Activated T-cell treated with anti-CD3 and anti-CD28 coated beads for 1 hour (primary cell): ENCODE measurements at regions not wholly inside any gene's neighbourhood (a gene's known extent, or its start where the extent isn't known, plus 50 kb on each side); places are given as distances from the start of the nearest gene placed in this dataset.
"Not testable (repeated sequence)": the region's sequence is repeated elsewhere in the genome, so short reads cannot be mapped to it uniquely, and the experiment has no call there.

Source experiments
- DNase-seq: peaks from one replicate; pipeline ENCODE4 v3.0.0-alpha.2; 2020; ENCODE audit warnings: low read depth

DNA sequence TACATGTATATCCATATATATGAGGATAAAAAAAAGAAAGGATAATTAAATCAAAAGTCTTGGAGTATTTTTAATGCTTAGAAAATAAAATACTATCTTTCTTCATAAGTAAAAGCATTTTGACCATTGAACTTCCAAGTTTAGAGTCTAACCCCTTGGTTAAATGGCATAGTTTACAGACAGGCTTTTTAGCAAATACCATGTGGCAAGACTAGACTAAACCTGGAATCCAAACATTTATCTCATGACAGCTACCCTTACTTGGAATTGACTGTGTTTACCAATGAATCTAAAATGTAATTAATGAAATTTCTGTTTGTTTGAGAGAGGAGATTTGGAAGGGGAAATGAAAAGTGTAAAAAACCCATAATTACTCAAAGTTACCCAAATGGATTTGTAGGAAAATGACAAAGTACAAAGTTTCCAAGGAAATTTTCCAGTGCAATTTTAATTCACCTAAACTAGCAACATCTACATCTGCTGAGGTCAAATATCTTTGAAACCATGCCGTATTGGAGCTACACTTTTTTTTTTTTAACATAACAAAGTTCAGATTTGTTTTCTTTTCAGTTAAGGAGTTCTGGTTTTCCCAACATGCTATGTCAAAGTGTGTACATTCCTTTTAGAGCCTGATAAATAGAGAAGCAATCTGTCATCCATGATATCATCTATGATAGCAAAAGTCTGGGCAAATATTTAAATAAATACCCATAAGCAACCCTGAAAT lies 272.1 kb upstream of the DAB2 start:
- no peak for DNase-seq

- no peak for DNase-seq
These were observed 267.2 kb upstream of the DAB2 start for GRCh38 chr5:39691993-39692392.

GRCh38 chr5:39691136-39691535 lies 266.4 kb upstream of the DAB2 start:
- no peak for DNase-seq

GRCh38 chr5:39689919-39690318 lies 265.1 kb upstream of the DAB2 start:
- DNase-seq = no peak

- DNase-seq = not testable (repeated sequence)
These were observed 263.1 kb upstream of the DAB2 start for GRCh38 chr5:39687924-39688323.

DNA sequence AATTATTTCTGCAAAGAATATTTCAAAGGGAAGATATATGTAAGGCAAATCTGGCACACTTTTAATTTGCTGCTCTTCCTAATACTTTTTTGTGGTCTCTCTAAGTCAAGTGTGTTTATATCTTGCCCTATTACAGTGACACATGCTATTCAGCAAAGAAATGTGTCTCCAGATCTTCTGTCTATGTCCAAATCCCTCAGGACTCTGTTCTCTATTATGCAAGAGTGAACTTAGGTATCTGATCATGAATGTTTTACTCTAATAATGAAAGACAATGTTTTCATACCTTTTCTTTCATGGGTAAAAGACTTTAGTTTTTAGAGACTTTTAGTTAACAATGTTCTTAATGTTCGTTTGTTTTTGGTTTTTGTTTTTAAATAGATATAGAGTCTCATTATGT lies 255.4 kb upstream of the DAB2 start:
- DNase-seq = no peak

GRCh38 chr5:39678534-39678933 lies 253.8 kb upstream of the DAB2 start:
- DNase-seq = no peak

DNA sequence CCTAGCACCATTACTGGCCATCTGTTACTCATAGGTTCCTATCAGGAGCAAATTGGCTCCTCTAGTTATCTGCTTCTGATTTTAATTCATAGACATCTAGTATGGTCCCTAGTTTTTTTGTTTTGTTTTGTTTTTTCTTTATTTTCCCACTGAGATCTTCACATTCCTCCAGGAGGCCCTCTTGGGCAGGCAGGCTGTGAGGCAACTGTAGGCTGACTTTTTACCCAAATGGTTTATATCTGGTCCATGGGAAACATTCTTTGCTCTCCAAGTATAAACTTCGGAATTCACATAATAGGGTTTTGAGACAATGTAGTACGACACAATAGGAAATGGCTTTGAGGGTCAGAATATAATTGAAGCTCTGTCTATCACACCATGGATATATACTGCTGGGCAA lies 250.9 kb upstream of the DAB2 start:
- DNase-seq = no peak

- DNase-seq = no peak
These were observed 249.7 kb upstream of the DAB2 start for GRCh38 chr5:39674209-39675082.

DNA sequence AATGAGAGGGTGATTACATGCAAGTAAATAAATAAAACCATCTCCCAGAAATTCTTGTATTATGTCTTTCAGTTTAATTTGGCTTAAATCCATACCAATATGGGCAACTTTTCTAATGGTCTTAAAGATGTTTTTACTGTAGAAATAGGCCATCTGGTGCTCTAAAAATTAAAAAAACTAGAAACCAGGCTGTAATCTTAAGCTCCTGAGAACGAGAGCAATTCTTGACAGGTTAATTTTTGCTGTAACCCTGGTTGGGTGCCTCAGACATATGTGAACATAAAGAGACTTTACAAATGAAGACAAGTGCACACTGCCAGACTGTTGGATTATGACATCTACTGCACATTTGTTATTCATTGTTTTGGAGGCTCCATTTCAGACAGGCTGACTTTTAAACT lies 246.8 kb upstream of the DAB2 start:
- no peak for DNase-seq

GRCh38 chr5:39670955-39671354 lies 246.2 kb upstream of the DAB2 start:
- no peak for DNase-seq

GRCh38 chr5:39670391-39670790 lies 245.6 kb upstream of the DAB2 start:
- DNase-seq = no peak

DNA sequence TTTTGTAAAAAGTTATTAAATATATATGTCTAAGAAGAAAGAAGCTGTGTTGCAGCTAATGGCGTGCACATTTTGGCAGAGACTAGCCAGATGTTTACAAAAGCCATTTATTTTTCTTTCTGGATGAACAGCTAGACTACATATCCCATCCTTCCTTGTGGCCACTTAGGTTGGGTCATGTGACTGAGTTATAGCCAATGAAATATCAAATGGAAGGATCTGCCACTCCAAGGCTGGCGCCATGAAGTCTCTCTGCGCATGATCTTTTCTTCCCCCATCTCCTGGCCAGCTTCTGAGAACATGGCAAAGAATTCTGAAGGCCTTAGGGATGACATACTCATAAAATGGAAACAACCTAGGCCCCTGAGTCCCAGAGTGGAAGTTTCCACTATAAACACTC lies 244.2 kb upstream of the DAB2 start:
- no peak for DNase-seq

DNA sequence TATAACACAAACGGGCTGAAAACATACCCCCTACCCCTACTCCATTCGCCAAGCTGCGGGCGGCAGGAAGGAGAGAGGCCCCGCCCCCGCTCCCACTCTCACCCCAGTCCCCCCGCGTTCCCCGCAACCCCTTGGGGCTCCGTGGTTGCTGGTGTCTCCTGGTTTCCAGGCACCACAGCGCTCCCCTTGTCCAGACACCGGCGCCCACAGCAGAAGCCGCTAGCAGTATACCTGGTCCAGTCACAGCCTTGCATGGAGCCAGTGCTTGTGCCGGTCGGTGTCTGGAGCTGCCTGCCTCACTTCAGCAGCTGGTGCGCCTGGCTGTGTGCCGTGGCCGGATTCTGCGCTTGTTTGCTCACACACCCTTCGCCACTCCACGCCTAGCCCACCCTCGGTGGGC lies 240.5 kb upstream of the DAB2 start:
- no peak for DNase-seq

GRCh38 chr5:39662945-39663344 lies 238.2 kb upstream of the DAB2 start:
- no peak for DNase-seq

DNA sequence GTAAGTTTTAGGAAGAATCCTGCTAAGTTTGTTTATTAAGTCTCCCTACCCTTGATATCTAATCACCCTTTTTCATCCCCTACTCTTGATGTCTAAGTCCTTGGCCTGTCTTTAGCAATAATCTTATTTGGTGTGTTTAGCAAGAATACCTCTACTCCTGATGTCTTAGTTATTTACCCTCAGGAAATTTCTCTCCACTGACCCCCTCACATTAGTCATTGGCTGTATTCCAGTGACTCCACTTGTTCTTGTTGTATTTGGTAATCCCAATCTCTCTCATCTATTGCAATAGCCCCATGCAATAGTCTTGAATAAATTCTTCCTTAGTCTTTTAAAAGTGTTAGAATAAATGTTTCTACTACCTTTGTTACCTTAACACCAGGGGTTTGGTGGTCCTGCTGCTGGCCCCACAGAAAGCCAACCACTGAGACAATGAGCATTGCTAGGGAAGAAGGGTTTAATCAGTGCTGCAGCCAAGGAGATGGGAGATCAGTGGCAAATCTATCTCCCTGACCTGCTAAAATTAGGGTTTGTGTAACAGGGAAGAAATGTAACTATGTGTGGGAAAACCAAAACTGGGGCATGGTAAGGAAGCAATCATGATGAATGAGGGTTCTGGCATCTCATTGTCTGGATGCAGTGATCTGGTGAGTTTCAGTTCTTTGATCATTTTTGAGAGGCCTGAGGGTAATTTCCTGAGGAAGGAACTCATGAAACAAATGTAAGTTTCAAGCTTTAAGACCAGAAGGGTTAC lies 236.4 kb upstream of the DAB2 start:
- no peak for DNase-seq

- DNase-seq = no peak
These were observed 235.2 kb upstream of the DAB2 start for GRCh38 chr5:39660020-39660419.

GRCh38 chr5:39658866-39659265 lies 234.1 kb upstream of the DAB2 start:
- no peak for DNase-seq

- DNase-seq = no peak
These were observed 233.2 kb upstream of the DAB2 start for GRCh38 chr5:39657943-39658342.

DNA sequence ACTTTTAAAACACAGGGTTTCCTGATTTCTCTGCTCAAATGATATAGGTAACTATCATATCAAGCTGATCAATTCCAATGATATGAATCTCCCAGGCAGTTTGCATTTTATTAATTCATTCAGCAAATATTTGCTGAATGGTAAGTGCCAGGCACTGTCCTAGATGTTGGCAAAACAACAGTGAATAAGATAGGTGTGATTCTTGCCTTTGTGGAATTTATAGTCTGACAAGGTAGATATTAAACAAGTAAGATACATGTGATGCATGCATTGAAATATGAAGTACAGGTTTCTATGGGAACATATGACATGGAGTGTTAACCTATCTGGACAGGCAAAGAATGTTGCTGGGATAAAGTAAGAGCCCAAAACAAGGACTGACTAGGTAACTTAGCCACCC lies 231.8 kb upstream of the DAB2 start:
- no peak for DNase-seq

DNA sequence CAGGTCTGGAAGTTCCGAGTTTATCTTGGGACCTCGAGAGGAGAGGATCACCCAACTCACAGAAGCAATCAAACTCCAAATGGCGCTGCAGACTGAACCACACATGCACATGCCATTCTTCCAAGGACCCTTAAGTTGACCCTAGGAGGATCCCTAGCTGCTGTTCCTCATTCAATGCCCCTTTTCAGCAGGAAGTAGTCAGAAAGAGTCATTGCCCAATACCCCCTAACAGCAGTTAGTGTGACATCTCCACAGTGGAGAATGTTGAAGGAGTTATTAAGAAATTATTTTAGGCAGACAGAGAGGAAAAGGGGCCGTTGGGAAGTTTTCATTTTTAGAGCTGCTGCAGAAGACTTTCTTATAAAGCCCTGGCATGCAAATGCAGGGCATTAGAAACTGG lies 229.9 kb upstream of the DAB2 start:
- DNase-seq = no peak

DNA sequence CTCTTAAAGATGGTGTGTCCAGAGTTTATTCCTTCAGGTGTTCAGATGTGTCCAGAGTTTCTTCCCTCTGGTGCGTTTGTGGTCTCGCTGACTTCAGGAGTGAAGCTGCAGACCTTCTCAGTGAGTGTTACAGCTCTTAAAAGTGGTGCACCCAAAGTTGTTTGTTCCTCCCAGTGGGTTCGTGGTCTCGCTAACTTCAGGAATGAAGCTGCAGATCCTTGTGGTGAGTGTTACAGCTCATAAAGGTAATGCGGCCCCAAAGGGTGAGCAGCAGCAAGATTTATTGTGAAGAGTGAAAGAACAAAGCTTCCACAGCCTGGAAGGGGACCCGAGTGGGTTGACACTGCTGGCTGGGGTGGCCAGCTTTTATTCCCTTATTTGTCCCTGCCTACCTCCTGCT lies 227.7 kb upstream of the DAB2 start:
- DNase-seq = not testable (repeated sequence)

GRCh38 chr5:39652036-39652435 lies 227.3 kb upstream of the DAB2 start:
- no peak for DNase-seq
